HG03280 (cell line): ENCODE measurements at regions not wholly inside any gene's neighbourhood (a gene's known extent, or its start where the extent isn't known, plus 50 kb on each side); places are given as distances from the start of the nearest gene placed in this dataset.
A peak's percentile ranks its signal among the peaks of the same experiment; 100 is the strongest.

Source experiments
- ATAC-seq: cut with Tn5 transposase; IDR thresholded peaks from one replicate; pipeline ENCODE4 v1.9.1; 2021; ENCODE audit warnings: mild to moderate bottlenecking, moderate library complexity; ENCODE audit not compliant: unreplicated experiment

DNA sequence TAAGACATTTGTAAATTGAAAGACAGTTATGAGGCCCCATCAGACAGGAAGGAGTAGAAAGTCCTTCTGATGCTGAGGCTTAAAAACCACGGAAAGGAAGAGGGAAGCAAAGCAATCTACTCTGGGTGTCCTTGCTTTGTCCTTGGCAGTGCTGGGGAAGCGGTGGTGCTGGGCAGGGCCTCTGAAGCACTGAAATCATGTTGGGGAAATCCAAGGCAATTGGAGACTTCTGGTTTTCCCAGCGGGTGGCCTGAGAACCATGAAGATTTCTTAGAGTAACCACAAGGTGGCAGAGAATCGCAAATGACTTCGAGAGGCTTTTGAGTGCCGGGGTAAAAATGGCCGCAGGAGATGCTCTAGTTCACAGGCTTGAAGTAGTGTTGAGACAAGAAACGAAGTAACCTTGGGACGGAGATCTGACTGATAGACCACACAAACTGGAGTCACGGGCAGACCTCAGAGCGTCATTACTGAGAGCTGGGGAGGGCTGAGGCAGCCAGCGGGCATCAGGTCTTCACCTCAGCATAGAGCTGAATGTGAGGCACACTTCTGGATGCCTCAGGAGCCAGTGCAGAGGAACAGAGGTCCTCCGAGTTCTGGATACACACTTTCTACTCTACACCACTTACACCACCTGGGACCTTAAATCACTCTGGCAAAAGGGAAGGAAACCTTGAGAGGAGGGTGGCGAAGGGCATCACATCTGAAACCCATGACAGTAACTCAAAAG lies 130.7 kb upstream of the GPRIN3 start:
- peak; percentile 88 for ATAC-seq

GRCh38 chr4:89434364-89434988 lies 126.9 kb upstream of the GPRIN3 start:
- peak; percentile 80 for ATAC-seq

GRCh38 chr4:89427782-89428181 lies 120.2 kb upstream of the GPRIN3 start:
- no peak for ATAC-seq

DNA sequence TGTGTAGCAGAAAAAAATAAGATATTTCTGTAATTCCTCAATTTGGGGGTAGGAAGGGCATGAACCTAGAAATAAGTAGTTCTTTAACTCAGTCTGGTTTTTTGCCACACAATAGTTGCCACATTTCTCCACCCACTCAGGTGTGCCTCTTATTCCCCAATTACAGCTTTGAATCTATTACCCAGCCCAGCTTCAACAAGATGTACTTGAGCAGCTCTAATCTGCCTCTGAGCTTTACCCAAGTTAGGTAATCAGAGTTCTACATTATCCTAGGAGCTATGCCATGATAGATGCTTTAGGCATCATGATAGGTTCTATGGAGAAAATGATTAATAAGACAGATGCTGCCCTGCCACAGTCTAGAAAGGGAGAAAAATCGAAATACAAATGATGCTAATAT lies 117.4 kb upstream of the GPRIN3 start:
- no peak for ATAC-seq

GRCh38 chr4:89422441-89422990 lies 114.9 kb upstream of the GPRIN3 start:
- no peak for ATAC-seq

DNA sequence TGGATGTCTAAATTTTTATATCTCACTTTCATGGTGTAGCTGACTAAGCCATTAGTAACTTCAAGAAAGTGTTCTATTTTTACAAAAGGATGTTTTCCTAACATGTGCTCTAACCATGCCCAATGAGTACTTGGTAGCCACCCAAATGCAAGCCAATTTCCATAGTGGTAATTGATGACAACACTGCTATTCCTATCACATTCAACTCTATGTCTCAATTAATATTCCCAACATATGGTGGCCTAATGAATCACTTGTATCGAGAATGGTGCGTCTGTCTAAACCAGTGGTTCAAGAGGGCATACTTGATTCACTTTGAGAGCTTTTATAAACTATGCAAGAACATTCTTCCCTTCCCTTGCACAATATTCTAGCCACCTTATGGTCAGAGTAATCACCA lies 112.9 kb upstream of the GPRIN3 start:
- no peak for ATAC-seq

- no peak for ATAC-seq
These were observed 111.6 kb upstream of the GPRIN3 start for GRCh38 chr4:89419111-89419695.

GRCh38 chr4:89416960-89417359 lies 109.4 kb upstream of the GPRIN3 start:
- ATAC-seq = no peak

- no peak for ATAC-seq
These were observed 105.9 kb upstream of the GPRIN3 start for GRCh38 chr4:89413518-89413917.

- no peak for ATAC-seq
These were observed 104.1 kb upstream of the GPRIN3 start for GRCh38 chr4:89411539-89412309.

- no peak for ATAC-seq
These were observed 103.1 kb upstream of the GPRIN3 start for GRCh38 chr4:89410687-89411086.

GRCh38 chr4:89404530-89404929 lies 96.9 kb upstream of the GPRIN3 start:
- ATAC-seq = no peak

GRCh38 chr4:89403826-89404225 lies 96.2 kb upstream of the GPRIN3 start:
- no peak for ATAC-seq

DNA sequence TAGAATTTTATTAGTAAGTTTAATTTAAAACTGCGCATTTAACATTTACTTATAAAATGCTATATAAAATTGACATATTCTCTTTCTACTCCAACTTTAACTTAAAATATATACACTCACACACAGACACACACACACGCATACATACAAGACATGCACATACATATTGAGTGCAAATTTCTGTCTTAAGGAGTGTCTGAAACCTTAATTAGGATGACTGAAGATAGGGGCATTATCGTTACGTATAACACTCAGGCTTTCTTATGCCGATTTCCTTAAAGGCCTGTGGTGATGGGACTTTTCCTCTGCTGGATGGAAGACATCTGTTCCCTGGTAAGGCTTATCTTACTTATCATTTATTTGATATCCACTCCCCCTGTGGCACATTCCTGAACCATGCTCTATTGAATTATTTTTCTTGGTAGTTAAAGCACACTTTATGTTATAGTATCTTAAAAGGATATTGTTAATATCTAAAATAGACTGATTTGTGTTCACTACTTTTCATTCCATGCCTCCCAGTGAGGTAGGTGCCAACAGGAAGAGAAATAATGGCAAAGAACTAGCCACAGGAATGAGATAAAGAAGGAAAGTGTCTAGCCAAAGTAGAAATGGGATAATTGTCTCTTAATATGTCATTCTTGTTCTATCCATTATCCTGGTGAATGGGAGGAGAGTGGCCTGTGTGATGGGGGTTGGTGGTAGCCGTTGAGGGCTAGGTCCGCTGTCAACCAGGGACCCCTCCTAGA lies 92.9 kb upstream of the GPRIN3 start:
- no peak for ATAC-seq

DNA sequence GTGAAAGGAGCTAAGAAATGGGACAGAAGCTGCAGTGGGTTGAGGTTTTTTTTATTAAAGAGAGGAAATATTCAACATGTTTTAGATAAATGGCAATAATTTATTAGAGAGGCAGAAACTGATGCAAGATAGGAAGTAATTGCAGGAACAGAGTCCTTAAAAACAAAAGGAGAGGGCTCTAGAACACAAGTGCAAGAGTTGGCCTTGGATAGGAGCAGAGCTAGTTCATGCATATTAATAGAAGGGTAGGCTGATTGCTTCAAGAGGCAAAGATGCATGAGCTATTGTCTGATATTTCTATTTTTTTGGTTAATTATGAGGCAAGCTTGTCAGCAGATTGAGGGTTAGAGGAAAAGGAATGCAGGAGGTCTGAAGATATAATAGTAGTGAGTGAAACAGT lies 91.0 kb upstream of the GPRIN3 start:
- no peak for ATAC-seq

DNA sequence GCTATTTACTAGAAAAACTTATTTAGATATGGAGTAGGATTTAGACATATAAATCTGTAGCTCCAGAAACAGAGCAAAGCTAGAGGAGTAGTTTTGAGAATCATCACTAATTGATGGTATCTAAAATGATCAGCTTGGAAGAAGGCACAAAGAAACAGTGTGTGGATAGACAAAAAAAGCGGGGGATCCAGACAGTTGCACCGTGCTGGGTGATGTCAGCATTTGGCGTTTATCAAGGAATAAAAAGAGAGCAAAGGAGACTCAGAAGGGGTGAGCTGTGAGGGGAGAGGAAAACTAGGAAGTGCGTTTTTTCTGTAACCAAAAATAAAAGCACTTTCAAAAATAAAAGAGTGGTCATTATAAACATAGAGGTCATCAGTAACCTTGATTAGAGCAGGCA lies 90.5 kb upstream of the GPRIN3 start:
- no peak for ATAC-seq

- no peak for ATAC-seq
These were observed 89.8 kb upstream of the GPRIN3 start for GRCh38 chr4:89397441-89397840.

- no peak for ATAC-seq
These were observed 74.8 kb upstream of the GPRIN3 start for GRCh38 chr4:89382439-89382838.

- no peak for ATAC-seq
These were observed 73.4 kb upstream of the GPRIN3 start for GRCh38 chr4:89380980-89381379.

- ATAC-seq = no peak
These were observed 72.0 kb upstream of the GPRIN3 start for GRCh38 chr4:89379511-89380044.
